HG02973 (cell line): ENCODE measurements at regions not wholly inside any gene's neighbourhood (a gene's known extent, or its start where the extent isn't known, plus 50 kb on each side); places are given as distances from the start of the nearest gene placed in this dataset.
"Not testable (repeated sequence)": the region's sequence is repeated elsewhere in the genome, so short reads cannot be mapped to it uniquely, and the experiment has no call there.

Experiments
- ATAC-seq: cut with Tn5 transposase; IDR thresholded peaks from one replicate; pipeline ENCODE4 v1.9.1; 2021; ENCODE audit warnings: moderate library complexity; ENCODE audit not compliant: unreplicated experiment

- no peak for ATAC-seq
Measured at GRCh38 chr5:143898916-143899591, 87.1 kb downstream of the HMHB1 start.

- ATAC-seq, result no peak
Measured at GRCh38 chr5:143908959-143909358, 97.0 kb downstream of the HMHB1 start.

- ATAC-seq, result no peak
Measured at GRCh38 chr5:143913008-143913752, 101.2 kb downstream of the HMHB1 start.

- ATAC-seq, result no peak
Measured at GRCh38 chr5:143914756-143915155, 102.8 kb downstream of the HMHB1 start.

GRCh38 chr5:143916451-143916850, 104.5 kb downstream of the HMHB1 start:
- ATAC-seq, result no peak

- ATAC-seq, result no peak
Measured at GRCh38 chr5:143918961-143919360, 107.0 kb downstream of the HMHB1 start.

GRCh38 chr5:143920772-143921171, 108.8 kb downstream of the HMHB1 start:
- no peak for ATAC-seq

GRCh38 chr5:143921525-143922311, 109.8 kb downstream of the HMHB1 start:
- ATAC-seq, result no peak

GRCh38 chr5:143922718-143923117, 110.8 kb downstream of the HMHB1 start:
- ATAC-seq, result no peak

GRCh38 chr5:143923634-143924266, 111.8 kb downstream of the HMHB1 start:
- ATAC-seq, result no peak

GRCh38 chr5:143924311-143924978, 112.5 kb downstream of the HMHB1 start:
- no peak for ATAC-seq

GRCh38 chr5:143924979-143925325, 113.0 kb downstream of the HMHB1 start:
- ATAC-seq, result not testable (repeated sequence)

- no peak for ATAC-seq
Measured at GRCh38 chr5:143929486-143929885, 117.5 kb downstream of the HMHB1 start.

GRCh38 chr5:143930561-143930960, 118.6 kb downstream of the HMHB1 start:
- no peak for ATAC-seq

GRCh38 chr5:143931476-143931875, 119.5 kb downstream of the HMHB1 start:
- no peak for ATAC-seq

- no peak for ATAC-seq
Measured at GRCh38 chr5:143931986-143932385, 120.0 kb downstream of the HMHB1 start.

- ATAC-seq, result no peak
Measured at GRCh38 chr5:143932584-143932983, 120.6 kb downstream of the HMHB1 start.

- ATAC-seq, result no peak
Measured at GRCh38 chr5:143933451-143933850, 121.5 kb downstream of the HMHB1 start.

GRCh38 chr5:143934821-143935220, 122.9 kb downstream of the HMHB1 start:
- ATAC-seq, result no peak

GRCh38 chr5:143938230-143938629, 126.3 kb downstream of the HMHB1 start:
- no peak for ATAC-seq

GRCh38 chr5:143946837-143947236, 134.9 kb downstream of the HMHB1 start:
- no peak for ATAC-seq
